OCI-LY7 (cell line): ENCODE measurements at regions not wholly inside any gene's neighbourhood (a gene's known extent, or its start where the extent isn't known, plus 50 kb on each side); places are given as distances from the start of the nearest gene placed in this dataset.

ENCODE experiments used
- CTCF ChIP-seq: fragments of 200-600 bp; sonication (generic); conservative IDR thresholded peaks from 2 replicates; pipeline ENCODE4 v1.5.1; 2014; ENCODE audit warnings: mild to moderate bottlenecking, antibody characterized with exemption, low read length, moderate library complexity, mixed read lengths
- EZH2phosphoT487 ChIP-seq: fragments of 200-600 bp; sonication (generic); IDR thresholded peaks from 2 replicates; pipeline ENCODE4 v1.6.1; 2018; ENCODE audit warnings: low read depth, borderline replicate concordance, mild to moderate bottlenecking, mixed run types, antibody characterized with exemption, low read length, moderate library complexity, mixed read lengths

GRCh38 chr3:43893727-43894126 is 203.0 kb downstream of the ABHD5 start:
- no peak for TF ChIP-seq CTCF
- no peak for TF ChIP-seq EZH2phosphoT487
